Upper lobe of left lung (tissue), 6 donors: ENCODE measurements at regions not wholly inside any gene's neighbourhood (a gene's known extent, or its start where the extent isn't known, plus 50 kb on each side); places are given as distances from the start of the nearest gene placed in this dataset.
"Not testable (repeated sequence)": the region's sequence is repeated elsewhere in the genome, so short reads cannot be mapped to it uniquely, and the experiment has no call there.

ENCODE experiments used
- ATAC-seq, 2 donors: fragments of 200-7000 bp; cut with Tn5 transposase; one replicate each; pipeline ENCODE4 v1.9.1; 2022; ENCODE audit warnings: mild to moderate bottlenecking in 2 of 2, moderate library complexity in 2 of 2; ENCODE audit not compliant: low FRiP score in 2 of 2
- DNase-seq, 2 donors: peaks; one replicate each; pipeline ENCODE4 v3.0.0-alpha.2; 2019 to 2020
- H3K27ac ChIP-seq, 4 donors: fragments of 200-600 bp; sonication (generic); one replicate each; pipeline ENCODE4 v1.5.1; 2016 to 2019
- H3K27me3 ChIP-seq, 4 donors: fragments of 200-600 bp; sonication (generic); one replicate each; pipeline ENCODE4 v1.5.1; 2017 to 2019
- H3K36me3 ChIP-seq, 4 donors: fragments of 200-600 bp; sonication (generic); one replicate each; pipeline ENCODE4 v1.5.1; 2016 to 2019
- H3K4me1 ChIP-seq, 4 donors: fragments of 200-600 bp; sonication (generic); one replicate each; pipeline ENCODE4 v1.5.1; 2018 to 2019
- H3K4me3 ChIP-seq, 4 donors: fragments of 200-600 bp; sonication (generic); one replicate each; pipeline ENCODE4 v1.5.1; 2017 to 2019; ENCODE audit warnings: mild to moderate bottlenecking in 2 of 4, moderate library complexity in 1 of 4
- H3K9me3 ChIP-seq, 4 donors: fragments of 200-600 bp; sonication (generic); one replicate each; pipeline ENCODE4 v1.5.1; 2018 to 2019
- EP300 ChIP-seq, 4 donors: sonication (generic); formaldehyde crosslinking; IDR thresholded peaks; one replicate each; pipeline ENCODE4 v1.5.1; 2017; ENCODE audit warnings: antibody characterized with exemption in 4 of 4, control low read depth in 2 of 4
- POLR2A ChIP-seq, 4 donors: fragments of 450-650 bp; IDR thresholded peaks; one replicate each; pipeline ENCODE4 v1.5.1; 2016 to 2017; ENCODE audit warnings: antibody characterized with exemption in 4 of 4, mild to moderate bottlenecking in 2 of 4
- POLR2AphosphoS5 ChIP-seq, 2 donors: sonication (generic); formaldehyde crosslinking; IDR thresholded peaks; one replicate each; pipeline ENCODE4 v1.5.1; 2017; ENCODE audit warnings: antibody characterized with exemption in 2 of 2
- WGBS, 2 donors: methylation state at CpG; one replicate each; pipeline ENCODE4 v1.1.5; 2017 to 2018; 5-methylcytosine and 5-hydroxymethylcytosine counted together
- TF ChIP-seq, protein P1 (sequence below), 6 experiments: fragments of 450-650 bp in 4 of 6; fragments of 200-600 bp in 2 of 6; sonication (generic) in 2 of 6; IDR thresholded peaks; one replicate each; pipeline ENCODE4 v1.5.1; 2016 to 2019; ENCODE audit warnings: antibody characterized with exemption in 6 of 6
- donor health status: DM: no; HTN: no; CAD: no; lungs with moderate emphysema.
- donor health status: DM: no; HTN: yes; CAD: no; lungs with severe emphysema.

- Histone ChIP-seq H3K9me3 (no peaks in the 10 kb centered on the region), H3K27me3 (no peaks in the 10 kb centered on the region), H3K4me1 (no peaks in the 10 kb centered on the region), H3K36me3 (no peaks in the 10 kb centered on the region), H3K4me3 (no peak overlapping the region), H3K27ac (no peak overlapping the region)
- no peak for TF ChIP-seq POLR2A (IDR thresholded peaks at IDR 0.05)
- no peak for TF ChIP-seq POLR2AphosphoS5 (IDR thresholded peaks at IDR 0.05)
- TF ChIP-seq, protein P1, sequence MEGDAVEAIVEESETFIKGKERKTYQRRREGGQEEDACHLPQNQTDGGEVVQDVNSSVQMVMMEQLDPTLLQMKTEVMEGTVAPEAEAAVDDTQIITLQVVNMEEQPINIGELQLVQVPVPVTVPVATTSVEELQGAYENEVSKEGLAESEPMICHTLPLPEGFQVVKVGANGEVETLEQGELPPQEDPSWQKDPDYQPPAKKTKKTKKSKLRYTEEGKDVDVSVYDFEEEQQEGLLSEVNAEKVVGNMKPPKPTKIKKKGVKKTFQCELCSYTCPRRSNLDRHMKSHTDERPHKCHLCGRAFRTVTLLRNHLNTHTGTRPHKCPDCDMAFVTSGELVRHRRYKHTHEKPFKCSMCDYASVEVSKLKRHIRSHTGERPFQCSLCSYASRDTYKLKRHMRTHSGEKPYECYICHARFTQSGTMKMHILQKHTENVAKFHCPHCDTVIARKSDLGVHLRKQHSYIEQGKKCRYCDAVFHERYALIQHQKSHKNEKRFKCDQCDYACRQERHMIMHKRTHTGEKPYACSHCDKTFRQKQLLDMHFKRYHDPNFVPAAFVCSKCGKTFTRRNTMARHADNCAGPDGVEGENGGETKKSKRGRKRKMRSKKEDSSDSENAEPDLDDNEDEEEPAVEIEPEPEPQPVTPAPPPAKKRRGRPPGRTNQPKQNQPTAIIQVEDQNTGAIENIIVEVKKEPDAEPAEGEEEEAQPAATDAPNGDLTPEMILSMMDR (IDR thresholded peaks at IDR 0.05): no peak
- TF ChIP-seq EP300 (IDR thresholded peaks at IDR 0.05): no peak
- 88 to 92% methylated on average over 6 of the region's 6 CpGs for WGBS, 2 donors
- no peak for ATAC-seq
- DNase-seq: no peak
Measured at GRCh38 chr15:30794388-30794787, 109.3 kb upstream of the FAN1 start.

- not testable (repeated sequence) for H3K27me3 ChIP-seq, H3K27ac ChIP-seq, H3K4me1 ChIP-seq, H3K36me3 ChIP-seq, H3K4me3 ChIP-seq, ATAC-seq, H3K9me3 ChIP-seq
- TF ChIP-seq, protein P1 (IDR thresholded peaks at IDR 0.05): peak in 3 of 6 experiments; percentile 19 to 34 (median 25)
- WGBS, 2 donors: 50% methylated on average over 5 of the region's 5 CpGs; no CpG with 5 or more reads in 1 of the 2 donors
- DNase-seq: peak in 1 of 2 donors; percentile 30
Measured at GRCh38 chr15:30799565-30799964, 104.2 kb upstream of the FAN1 start.

DNA sequence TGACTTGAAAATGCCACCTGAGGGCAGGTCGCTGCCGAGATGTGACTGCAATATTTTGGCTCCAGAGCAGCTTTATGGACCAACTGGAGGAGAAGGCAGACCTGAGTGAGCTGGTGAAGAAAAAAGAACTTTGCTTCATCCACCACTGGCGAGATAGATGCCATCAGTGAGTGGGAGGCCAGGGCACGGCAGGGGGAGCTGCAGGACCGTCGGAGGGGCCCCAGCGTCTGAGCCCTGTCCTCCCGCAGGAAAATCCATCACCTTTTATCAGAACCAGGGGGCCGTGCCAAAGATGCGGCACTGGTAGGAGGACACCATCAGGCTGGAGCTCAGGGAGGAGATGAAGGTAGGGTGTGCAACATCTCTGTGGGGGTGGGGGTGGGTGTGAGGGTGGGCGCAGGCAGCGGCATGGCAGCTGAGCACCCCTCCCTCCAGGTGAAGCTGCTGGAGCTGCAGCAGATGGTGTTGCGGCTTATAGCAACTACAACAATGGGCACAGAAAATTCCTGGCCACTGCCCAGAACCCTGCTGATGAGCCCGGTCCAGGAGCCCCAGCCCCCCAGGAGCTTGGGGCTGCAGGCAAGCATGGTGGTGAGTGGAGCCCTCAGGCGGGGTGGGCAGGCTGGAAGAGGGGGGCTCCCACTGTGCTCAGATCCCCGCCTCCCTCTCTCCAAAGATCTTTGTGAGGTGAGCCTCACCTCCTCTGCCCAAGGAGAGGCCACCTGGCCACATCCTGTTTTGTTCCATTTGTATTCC, 102.4 kb upstream of the FAN1 start:
- ATAC-seq, H3K9me3 ChIP-seq, H3K27me3 ChIP-seq, H3K4me1 ChIP-seq, H3K36me3 ChIP-seq, H3K4me3 ChIP-seq, H3K27ac ChIP-seq: not testable (repeated sequence)
- peak in 1 of 2 donors; percentile 41 for DNase-seq
- WGBS, 2 donors: 35 to 39% methylated on average over 4 to 15 of the region's 16 CpGs

- H3K4me3 ChIP-seq, H3K27ac ChIP-seq, H3K36me3 ChIP-seq, H3K4me1 ChIP-seq, ATAC-seq, H3K9me3 ChIP-seq, H3K27me3 ChIP-seq, DNase-seq: not testable (repeated sequence)
- WGBS, 2 donors: 67 to 70% methylated on average over 2 of the region's 2 CpGs
Measured at GRCh38 chr15:30802001-30802400, 101.7 kb upstream of the FAN1 start.

DNA sequence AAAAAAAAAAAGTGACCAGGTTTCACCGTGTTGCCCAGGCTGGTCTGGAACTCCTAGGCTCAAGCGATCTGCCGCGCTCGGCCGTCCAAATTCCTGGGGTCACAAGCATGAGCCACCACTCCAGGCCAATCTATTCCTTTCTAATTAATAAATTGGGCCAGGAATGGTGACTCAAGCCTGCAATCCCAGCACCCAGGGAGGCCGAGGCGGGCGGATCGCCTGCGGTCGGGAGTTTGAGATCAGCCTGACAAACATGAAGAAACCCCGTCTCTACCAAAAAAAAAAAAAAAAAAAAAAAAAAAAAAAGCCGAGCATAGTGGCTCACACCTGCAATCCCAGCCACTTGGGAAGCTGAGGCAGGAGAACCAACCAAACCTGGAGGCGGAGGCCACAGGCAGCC, 100.0 kb upstream of the FAN1 start:
- 95% methylated on average over 9 to 15 of the region's 15 CpGs for WGBS, 2 donors
- H3K9me3 ChIP-seq, H3K4me1 ChIP-seq, H3K27ac ChIP-seq, H3K27me3 ChIP-seq, DNase-seq, H3K36me3 ChIP-seq, ATAC-seq, H3K4me3 ChIP-seq: not testable (repeated sequence)

DNA sequence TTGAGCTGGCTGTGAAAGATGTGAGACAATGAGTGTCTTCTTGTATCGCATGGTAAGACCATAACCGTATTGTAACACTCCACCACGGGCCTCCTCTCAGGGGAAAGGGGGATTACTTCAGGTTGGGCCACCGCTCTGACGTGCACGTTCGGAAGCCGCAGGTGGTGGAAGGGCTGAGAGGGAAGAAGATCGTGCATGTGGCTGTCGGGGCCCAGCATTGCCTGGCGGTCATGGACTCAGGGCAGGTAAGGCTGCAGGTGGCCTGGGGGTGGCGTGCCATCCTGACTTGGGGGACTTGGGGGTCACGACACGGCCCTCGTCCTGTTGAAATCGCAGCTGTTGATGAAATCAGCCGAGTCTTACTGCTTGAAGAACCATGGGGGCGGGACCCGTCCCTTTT, 87.3 kb upstream of the FAN1 start:
- WGBS, 2 donors: 79 to 92% methylated on average over 19 of the region's 19 CpGs
- Histone ChIP-seq H3K27ac (no peak overlapping the region), H3K4me3 (no peak overlapping the region), H3K36me3 (no peaks in the 10 kb centered on the region), H3K4me1 (no peaks in the 10 kb centered on the region), H3K27me3 (no peaks in the 10 kb centered on the region), H3K9me3 (no peaks in the 10 kb centered on the region)
- no peak for DNase-seq
- no peak for ATAC-seq
- TF ChIP-seq POLR2A (IDR thresholded peaks at IDR 0.05): no peak

GRCh38 chr15:30823068-30823813, 80.5 kb upstream of the FAN1 start:
- 77 to 83% methylated on average over 15 of the region's 15 CpGs for WGBS, 2 donors
- peak in 1 of 2 donors; percentile 84 for DNase-seq
- ATAC-seq: peak in 1 of 2 donors; percentile 73

More at GRCh38 chr15:30823068-30823813, 80.5 kb upstream of the FAN1 start:
- H3K27me3 ChIP-seq, H3K36me3 ChIP-seq, H3K27ac ChIP-seq, H3K4me1 ChIP-seq, H3K9me3 ChIP-seq: not testable (repeated sequence)
- peak overlapping the region in 2 of 4 donors; percentile 17 to 26 for H3K4me3 ChIP-seq
